H1 (cell line): ENCODE measurements at regions not wholly inside any gene's neighbourhood (a gene's known extent, or its start where the extent isn't known, plus 50 kb on each side); places are given as distances from the start of the nearest gene placed in this dataset.

Source experiments
- CTCF ChIA-PET: fragments of 300-600 bp; sonication (Branson Sonifier 250); formaldehyde crosslinking; loops from one replicate; lab custom pipeline; 2021; ENCODE audit not compliant: partially characterized antibody; lab: Charles Lee
- POLR2A ChIA-PET: fragments of 300-600 bp; sonication (Branson Sonifier 250); formaldehyde crosslinking; loops from one replicate; lab custom pipeline; 2021; ENCODE audit warnings: inconsistent platforms; ENCODE audit not compliant: partially characterized antibody; lab: Charles Lee
- DNase-seq, 2 experiments: peaks; one replicate each; pipeline versions ENCODE4 v3.0.0 to v3.0.0-alpha.2; 2010 to 2022; ENCODE audit warnings: low spot score in 2 of 2, low read depth in 1 of 2, mixed read lengths in 1 of 2
- FAIRE-seq: peaks from 2 replicates; lab custom pipeline; 2011; peaks lifted over from hg19 to GRCh38; lab: Jason Lieb, UNC
- H2AFZ ChIP-seq: 2 replicates; pipeline ENCODE4 v1.8.1; 2012; ENCODE audit warnings: low read length, inconsistent platforms
- H2AK5ac ChIP-seq: 2 replicates; pipeline ENCODE4 v1.6.1; 2013; ENCODE audit warnings: low read depth, low read length
- H2BK120ac ChIP-seq: replicated peaks from 2 replicates; pipeline ENCODE3; 2013; ENCODE audit warnings: low read depth, low read length, inconsistent platforms
- H2BK12ac ChIP-seq: 2 replicates; pipeline ENCODE4 v1.6.1; 2013; ENCODE audit warnings: low read depth, low read length
- H2BK15ac ChIP-seq: 2 replicates; pipeline ENCODE4 v1.6.1; 2013; ENCODE audit warnings: low read length
- H2BK20ac ChIP-seq: 2 replicates; pipeline ENCODE4 v1.6.1; 2013; ENCODE audit warnings: low read length
- H2BK5ac ChIP-seq: 2 replicates; pipeline ENCODE4 v1.6.1; 2013; ENCODE audit warnings: low read depth, low read length
- H3K14ac ChIP-seq: 2 replicates; pipeline ENCODE4 v1.6.1; 2013; ENCODE audit warnings: inconsistent platforms; ENCODE audit not compliant: insufficient read length
- H3K18ac ChIP-seq: 2 replicates; pipeline ENCODE4 v1.6.1; 2013; ENCODE audit warnings: low read length; ENCODE audit errors: extremely low read depth
- H3K23ac ChIP-seq: 2 replicates; pipeline ENCODE4 v1.6.1; 2013; ENCODE audit warnings: inconsistent platforms; ENCODE audit not compliant: insufficient read length
- H3K23me2 ChIP-seq: 2 replicates; pipeline ENCODE4 v1.6.1; 2013; ENCODE audit warnings: low read depth, low read length
- H3K27ac ChIP-seq: 2 replicates; pipeline ENCODE4 v1.6.1; 2011; ENCODE audit warnings: low read depth, low read length, inconsistent platforms
- H3K27me3 ChIP-seq, 4 experiments: replicated peaks in 1 of 4; 1 replicate in 1 of 4; 2 replicates in 3 of 4; pipeline versions ENCODE4 v1.6.1 to v1.8.1; 2011 to 2013; ENCODE audit warnings: low read length in 3 of 4, mild to moderate bottlenecking in 3 of 4, inconsistent platforms in 2 of 4, mixed read lengths in 2 of 4, moderate library complexity in 1 of 4; ENCODE audit not compliant: control insufficient read depth in 3 of 4, insufficient read depth in 3 of 4; ENCODE audit errors: extremely low read depth in 1 of 4
- H3K36me3 ChIP-seq, 4 experiments: 2 replicates each; pipeline versions ENCODE4 v1.6.1 to v1.8.1; 2011 to 2013; ENCODE audit warnings: mild to moderate bottlenecking in 4 of 4, low read length in 3 of 4, moderate library complexity in 2 of 4, control low read depth in 1 of 4, inconsistent platforms in 1 of 4; ENCODE audit not compliant: insufficient read depth in 4 of 4, control insufficient read depth in 2 of 4
- H3K4ac ChIP-seq: replicated peaks from 2 replicates; pipeline ENCODE3; 2013; ENCODE audit warnings: low read length, low read depth, mixed read lengths, inconsistent platforms; ENCODE audit not compliant: insufficient read length
- H3K4me1 ChIP-seq, 4 experiments: replicated peaks in 1 of 4; 1 replicate in 1 of 4; 2 replicates in 3 of 4; pipeline versions ENCODE4 v1.6.1 to v1.8.1; 2011 to 2013; ENCODE audit warnings: low read length in 3 of 4, inconsistent platforms in 2 of 4, mixed read lengths in 1 of 4; ENCODE audit not compliant: insufficient read depth in 4 of 4, control insufficient read depth in 3 of 4
- H3K4me2 ChIP-seq, 2 experiments: 2 replicates each; pipeline versions ENCODE4 v1.6.1 to v1.8.1; 2011 to 2013; ENCODE audit warnings: low read depth in 2 of 2, low read length in 2 of 2, control low read depth in 1 of 2, inconsistent platforms in 1 of 2, mild to moderate bottlenecking in 1 of 2; ENCODE audit not compliant: insufficient read depth in 1 of 2
- H3K4me3 ChIP-seq, 4 experiments: fragments of 200-600, 300-600 bp in 1 of 4; sonication (generic), shearing (Covaris generic), sonication (Bioruptor Twin) in 1 of 4; 2 replicates each; pipeline versions ENCODE4 v1.5.1 to v1.8.1; 2011 to 2016; ENCODE audit warnings: low read length in 4 of 4, low read depth in 3 of 4, control low read depth in 2 of 4, inconsistent platforms in 2 of 4, mild to moderate bottlenecking in 2 of 4, mixed read lengths in 1 of 4, moderate library complexity in 1 of 4; ENCODE audit not compliant: insufficient read depth in 2 of 4; ENCODE audit errors: extremely low read depth in 1 of 4
- H3K56ac ChIP-seq: replicated peaks from 2 replicates; pipeline ENCODE3; 2013; ENCODE audit warnings: low read depth, mild to moderate bottlenecking, mixed read lengths, low read length, inconsistent platforms; ENCODE audit not compliant: insufficient read length
- H3K79me1 ChIP-seq: 2 replicates; pipeline ENCODE4 v1.6.1; 2013; ENCODE audit warnings: low read depth, low read length, control low read depth
- H3K79me2 ChIP-seq, 2 experiments: 2 replicates each; pipeline versions ENCODE4 v1.6.1 to v1.8.1; 2012 to 2013; ENCODE audit warnings: low read length in 2 of 2, mild to moderate bottlenecking in 2 of 2, inconsistent platforms in 1 of 2; ENCODE audit not compliant: insufficient read depth in 2 of 2, control insufficient read depth in 1 of 2
- H3K9ac ChIP-seq, 4 experiments: replicated peaks in 1 of 4; 1 replicate in 1 of 4; 2 replicates in 3 of 4; pipeline versions ENCODE4 v1.6.1 to v1.8.1; 2011 to 2013; ENCODE audit warnings: low read depth in 3 of 4, low read length in 3 of 4, control low read depth in 2 of 4, mild to moderate bottlenecking in 2 of 4, moderate library complexity in 2 of 4, inconsistent platforms in 1 of 4; ENCODE audit errors: extremely low read depth in 1 of 4
- H3K9me3 ChIP-seq, 2 experiments: 2 replicates each; pipeline versions ENCODE4 v1.6.1 to v1.8.1; 2012 to 2013; ENCODE audit warnings: mild to moderate bottlenecking in 2 of 2, moderate library complexity in 2 of 2, control low read depth in 1 of 2, inconsistent platforms in 1 of 2, low read depth in 1 of 2, low read length in 1 of 2, mixed read lengths in 1 of 2; ENCODE audit not compliant: insufficient read depth in 2 of 2
- H4K20me1 ChIP-seq, 2 experiments: replicated peaks in 1 of 2; 2 replicates each; pipeline versions ENCODE3 to v1.8.1; 2011 to 2013; ENCODE audit warnings: inconsistent platforms in 2 of 2, low read length in 2 of 2, mild to moderate bottlenecking in 1 of 2; ENCODE audit not compliant: insufficient read depth in 2 of 2, control insufficient read depth in 1 of 2
- H4K5ac ChIP-seq: 2 replicates; pipeline ENCODE4 v1.6.1; 2013; ENCODE audit warnings: low read length, low read depth, mixed read lengths, inconsistent platforms; ENCODE audit not compliant: insufficient read length
- H4K8ac ChIP-seq: 2 replicates; pipeline ENCODE4 v1.8.0; 2013; ENCODE audit warnings: mild to moderate bottlenecking, moderate library complexity, low read length, inconsistent platforms; ENCODE audit not compliant: insufficient read depth; ENCODE audit errors: extremely low read depth
- H4K91ac ChIP-seq: replicated peaks from 2 replicates; pipeline ENCODE3; 2013; ENCODE audit warnings: low read length, mixed read lengths, inconsistent platforms; ENCODE audit not compliant: insufficient read length
- KDM1A ChIP-seq: fragments of 200-600, 300-600 bp; sonication (generic); IDR thresholded peaks from 2 replicates; pipeline ENCODE4 v1.7.1; 2016; ENCODE audit warnings: mild to moderate bottlenecking, low read length, borderline replicate concordance
- KDM5A ChIP-seq: fragments of 200-600 bp; IDR thresholded peaks from 2 replicates; pipeline ENCODE4 v1.7.1; 2012; ENCODE audit warnings: mild to moderate bottlenecking, low read length, inconsistent platforms, mixed read lengths
- MAFK ChIP-seq: IDR thresholded peaks from 2 replicates; pipeline ENCODE4 v1.6.1; 2012; ENCODE audit warnings: low read depth, mild to moderate bottlenecking, improper control_type of control experiment, low read length
- SP1 ChIP-seq: IDR thresholded peaks from 2 replicates; pipeline ENCODE4 v1.6.1; 2011; ENCODE audit warnings: low read depth, low read length
- WGBS, 2 experiments: shearing (Covaris generic) in 1 of 2; methylation state at CpG; one replicate each; pipeline versions ENCODE4 v1.1.6 to v1.1.7; 2013 to 2015; ENCODE audit warnings: low lambda C conversion rate in 2 of 2, mixed read lengths in 2 of 2, inconsistent platforms in 1 of 2, low coverage in 1 of 2, missing lambda C conversion rate in 1 of 2; ENCODE audit not compliant: insufficient replicate concordance in 2 of 2, insufficient coverage in 1 of 2, insufficient read length in 1 of 2; ENCODE audit errors: extremely low coverage in 1 of 2, missing lambda C conversion rate in 1 of 2; 5-methylcytosine and 5-hydroxymethylcytosine counted together

DNA sequence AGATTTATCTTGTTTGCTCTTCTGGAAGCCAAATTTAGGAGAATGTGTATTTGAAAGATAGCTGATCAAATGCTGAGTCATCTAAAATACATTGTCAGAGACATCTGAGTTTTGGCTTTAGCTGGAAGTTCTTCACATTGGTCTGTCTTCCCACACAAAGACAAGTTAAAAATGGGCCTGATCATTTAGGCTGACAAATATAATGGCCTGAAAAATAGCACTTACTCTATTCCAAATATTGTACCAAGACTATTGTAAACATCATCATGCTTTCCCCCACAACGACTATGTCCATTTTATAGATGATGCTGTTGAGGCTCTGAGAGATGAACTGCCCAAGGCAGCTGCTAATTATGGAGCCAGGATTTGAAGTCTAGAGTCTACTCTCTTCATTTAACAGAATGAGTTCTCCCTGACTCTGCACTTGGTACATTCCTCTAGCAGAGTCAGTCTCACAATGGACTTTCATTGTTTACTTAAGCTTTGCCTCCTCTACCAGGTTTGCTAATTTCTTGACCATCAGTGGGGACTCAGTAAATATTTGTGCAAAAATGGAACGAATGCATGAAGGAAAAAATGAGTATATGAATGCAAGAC is 619.4 kb upstream of the KLF4 start:
- Histone ChIP-seq H3K9ac (no peak overlapping the region), H3K36me3 (no peaks in the 10 kb centered on the region), H3K4me2 (no peak overlapping the region), H3K4me1 (peaks cover 0 to 4% (median 0%) of the 10 kb centered on the region in 4 experiments; a peak in 1 of 7 replicates), H4K5ac (no peak overlapping the region), H3K79me2 (no peaks in the 10 kb centered on the region), H3K4ac (no peak overlapping the region), H3K14ac (no peak overlapping the region), H3K27me3 (no peaks in the 10 kb centered on the region), H2BK15ac (no peak overlapping the region), H3K27ac (no peak overlapping the region), H2BK5ac (no peak overlapping the region), H3K79me1 (no peaks in the 10 kb centered on the region), H4K20me1 (no peaks in the 10 kb centered on the region), H4K8ac (no peak overlapping the region), H3K23ac (no peak overlapping the region), H2AFZ (no peak overlapping the region), H2BK12ac (no peak overlapping the region), H4K91ac (no peak overlapping the region), H3K9me3 (no peaks in the 10 kb centered on the region), H3K23me2 (no peaks in the 10 kb centered on the region), H2BK20ac (no peak overlapping the region), H2AK5ac (no peak overlapping the region), H3K56ac (no peak overlapping the region), H2BK120ac (no peak overlapping the region), H3K18ac (no peak overlapping the region), H3K4me3 (no peak overlapping the region)
- TF ChIP-seq KDM1A (no peak), KDM5A (no peak), SP1 (no peak), MAFK (peak; percentile 85)
- ChIA-PET CTCF (no interaction called here), POLR2A (no interaction called here)
- FAIRE-seq (no peak), DNase-seq (no peak)
- 35% methylated on average over 2 of the region's 2 CpGs; no CpG with 5 or more reads in 1 of the 2 experiments for WGBS, 2 experiments
